Thoracic aorta (tissue), 2 donors: ENCODE measurements at regions not wholly inside any gene's neighbourhood (a gene's known extent, or its start where the extent isn't known, plus 50 kb on each side); places are given as distances from the start of the nearest gene placed in this dataset.

Source experiments
- ATAC-seq: fragments of 150-250 bp; one replicate; pipeline ENCODE4 v1.8.0; 2017; ENCODE audit warnings: low read depth; ENCODE audit not compliant: insufficient number of reproducible peaks, low FRiP score
- DNase-seq: peaks from one replicate; pipeline ENCODE4 v3.0.0-alpha.2; 2020; ENCODE audit warnings: low spot score
- H3K27ac ChIP-seq, 2 donors: fragments of 200-600 bp; sonication (generic); 1 replicate in 1 of 2; 2 replicates in 1 of 2; pipeline ENCODE4 v1.5.1; 2016; ENCODE audit warnings: mild to moderate bottlenecking in 2 of 2, moderate library complexity in 2 of 2
- H3K27me3 ChIP-seq: fragments of 200-600 bp; sonication (generic); replicated peaks from 2 replicates; pipeline ENCODE4 v1.6.0; 2016; ENCODE audit warnings: mild to moderate bottlenecking; ENCODE audit not compliant: insufficient read depth
- H3K36me3 ChIP-seq: fragments of 200-600 bp; sonication (generic); one replicate; pipeline ENCODE4 v1.5.1; 2016
- H3K4me1 ChIP-seq, 2 donors: fragments of 200-600 bp; sonication (generic); 1 replicate in 1 of 2; 2 replicates in 1 of 2; pipeline versions ENCODE4 v1.5.1 to v1.6.0; 2016; ENCODE audit warnings: low read depth in 2 of 2, mild to moderate bottlenecking in 1 of 2; ENCODE audit not compliant: control insufficient read depth in 1 of 2
- H3K4me3 ChIP-seq: fragments of 200-600 bp; sonication (generic); 2 replicates; pipeline ENCODE4 v1.5.1; 2016; ENCODE audit warnings: mild to moderate bottlenecking
- H3K9me3 ChIP-seq: fragments of 200-600 bp; sonication (generic); 2 replicates; pipeline ENCODE4 v1.5.1; 2016
- TF ChIP-seq, protein P1 (sequence below): fragments of 200-600 bp; sonication (generic); IDR thresholded peaks from one replicate; pipeline ENCODE4 v1.5.1; 2019; ENCODE audit warnings: antibody characterized with exemption

DNA sequence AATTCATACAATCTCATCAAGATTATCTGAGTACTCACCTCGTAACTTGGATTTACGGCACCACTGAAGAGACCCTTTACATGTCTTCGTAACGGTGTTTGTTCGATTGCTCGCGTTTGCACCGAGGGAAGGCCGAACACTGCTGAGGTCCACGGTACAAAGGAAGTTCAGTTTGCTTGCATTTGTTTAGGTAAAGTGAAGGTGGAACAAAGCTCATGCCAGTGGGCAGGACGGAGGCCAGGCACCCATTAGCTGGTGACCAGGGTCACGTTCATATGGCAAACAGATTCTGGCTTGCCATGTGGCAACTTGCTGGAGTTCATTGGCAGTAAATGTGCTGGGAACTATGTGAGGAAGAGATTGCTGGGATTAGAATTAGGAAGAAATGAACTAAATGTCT, 164.8 kb downstream of the MACROH2A1 start:
- Histone ChIP-seq H3K36me3 (no peaks in the 10 kb centered on the region), H3K4me3 (no peak overlapping the region), H3K4me1 (peaks cover 23 to 57% of the 10 kb centered on the region in 2 donors), H3K27me3 (no peaks in the 10 kb centered on the region), H3K9me3 (no peaks in the 10 kb centered on the region), H3K27ac (no peak overlapping the region)
- DNase-seq = no peak
- ATAC-seq = no peak
- TF ChIP-seq, protein P1, sequence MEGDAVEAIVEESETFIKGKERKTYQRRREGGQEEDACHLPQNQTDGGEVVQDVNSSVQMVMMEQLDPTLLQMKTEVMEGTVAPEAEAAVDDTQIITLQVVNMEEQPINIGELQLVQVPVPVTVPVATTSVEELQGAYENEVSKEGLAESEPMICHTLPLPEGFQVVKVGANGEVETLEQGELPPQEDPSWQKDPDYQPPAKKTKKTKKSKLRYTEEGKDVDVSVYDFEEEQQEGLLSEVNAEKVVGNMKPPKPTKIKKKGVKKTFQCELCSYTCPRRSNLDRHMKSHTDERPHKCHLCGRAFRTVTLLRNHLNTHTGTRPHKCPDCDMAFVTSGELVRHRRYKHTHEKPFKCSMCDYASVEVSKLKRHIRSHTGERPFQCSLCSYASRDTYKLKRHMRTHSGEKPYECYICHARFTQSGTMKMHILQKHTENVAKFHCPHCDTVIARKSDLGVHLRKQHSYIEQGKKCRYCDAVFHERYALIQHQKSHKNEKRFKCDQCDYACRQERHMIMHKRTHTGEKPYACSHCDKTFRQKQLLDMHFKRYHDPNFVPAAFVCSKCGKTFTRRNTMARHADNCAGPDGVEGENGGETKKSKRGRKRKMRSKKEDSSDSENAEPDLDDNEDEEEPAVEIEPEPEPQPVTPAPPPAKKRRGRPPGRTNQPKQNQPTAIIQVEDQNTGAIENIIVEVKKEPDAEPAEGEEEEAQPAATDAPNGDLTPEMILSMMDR = no peak

DNA sequence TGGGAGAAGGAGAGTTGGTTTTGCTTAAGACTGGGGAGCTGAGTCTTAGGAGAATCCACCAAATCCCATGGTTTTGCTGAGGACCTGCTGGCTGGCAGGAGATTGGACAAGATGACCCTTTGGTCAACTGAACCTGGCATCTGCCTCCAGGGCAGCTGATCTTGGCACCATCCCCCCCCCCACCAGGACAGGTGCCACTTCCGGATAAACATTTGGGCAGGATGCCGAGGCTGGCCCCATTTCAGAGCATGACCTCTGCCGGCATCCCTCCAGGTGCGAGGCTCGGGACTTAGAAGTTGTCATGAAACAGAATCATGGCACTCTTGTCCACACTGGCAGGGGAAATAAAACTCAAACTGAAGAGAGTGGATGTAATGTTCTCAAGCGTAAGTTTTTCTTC, 165.6 kb downstream of the MACROH2A1 start:
- no peaks in the 10 kb centered on the region for H3K9me3 ChIP-seq
- TF ChIP-seq, protein P1 = no peak
- ATAC-seq = no peak
- H3K27me3 ChIP-seq = no peaks in the 10 kb centered on the region
- no peaks in the 10 kb centered on the region for H3K36me3 ChIP-seq
- no peak overlapping the region for H3K4me3 ChIP-seq
- H3K27ac ChIP-seq = peak overlapping the region; percentile 18 to 54
- peaks cover 19 to 49% of the 10 kb centered on the region in 2 donors for H3K4me1 ChIP-seq
- no peak for DNase-seq

DNA sequence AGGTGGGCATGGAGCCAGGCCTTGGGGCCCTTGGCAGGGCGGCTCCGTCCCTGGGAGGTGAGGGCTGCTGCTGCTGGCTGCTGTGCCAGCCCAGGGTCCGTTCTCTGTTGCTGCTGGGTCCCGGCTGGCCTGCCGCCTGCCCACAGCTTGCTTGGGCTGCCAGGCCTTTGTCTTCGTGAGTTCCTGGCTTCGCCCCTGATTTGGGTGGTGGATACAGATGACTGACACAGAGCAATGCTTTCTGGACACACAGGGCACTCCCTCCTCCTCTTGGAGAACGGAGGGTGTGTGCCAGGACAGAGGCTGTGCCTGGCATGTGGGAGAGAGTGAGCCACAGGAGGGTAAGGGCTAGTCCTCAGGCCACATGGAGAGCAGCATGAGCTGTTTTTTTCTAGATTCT, 166.1 kb downstream of the MACROH2A1 start:
- no peak overlapping the region for H3K4me3 ChIP-seq
- TF ChIP-seq, protein P1 = no peak
- ATAC-seq (no peak), DNase-seq (no peak)
- H3K9me3 ChIP-seq = no peaks in the 10 kb centered on the region
- peak overlapping the region; percentile 18 to 54 for H3K27ac ChIP-seq
- peaks cover 19 to 44% of the 10 kb centered on the region in 2 donors for H3K4me1 ChIP-seq
- H3K27me3 ChIP-seq = no peaks in the 10 kb centered on the region
- no peaks in the 10 kb centered on the region for H3K36me3 ChIP-seq

DNA sequence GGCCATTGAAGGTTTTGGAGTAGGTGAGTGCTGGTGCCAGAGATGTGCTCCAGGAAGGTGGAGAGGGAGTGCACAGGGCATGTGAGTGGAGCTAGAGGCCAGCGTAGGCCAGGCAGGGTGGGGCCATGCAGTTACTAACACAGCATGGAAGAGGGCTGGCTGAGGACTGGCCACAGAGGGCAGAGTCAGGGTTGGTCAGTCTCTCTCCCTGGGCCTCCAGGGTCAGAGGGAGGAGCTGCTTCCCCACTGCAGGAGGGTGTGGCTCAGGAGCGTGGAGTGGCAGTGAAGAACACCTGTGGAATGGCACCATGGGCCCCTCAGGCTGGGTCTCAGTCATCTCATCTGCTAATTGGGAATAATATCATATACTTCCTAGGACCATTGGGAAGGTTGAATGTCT, 167.7 kb downstream of the MACROH2A1 start:
- TF ChIP-seq, protein P1 = no peak
- Histone ChIP-seq H3K27ac (peak overlapping the region; percentile 58 to 68), H3K4me3 (no peak overlapping the region), H3K9me3 (no peaks in the 10 kb centered on the region), H3K27me3 (no peaks in the 10 kb centered on the region), H3K4me1 (peaks cover 12 to 32% of the 10 kb centered on the region in 2 donors), H3K36me3 (no peaks in the 10 kb centered on the region)
- ATAC-seq (no peak), DNase-seq (no peak)

DNA sequence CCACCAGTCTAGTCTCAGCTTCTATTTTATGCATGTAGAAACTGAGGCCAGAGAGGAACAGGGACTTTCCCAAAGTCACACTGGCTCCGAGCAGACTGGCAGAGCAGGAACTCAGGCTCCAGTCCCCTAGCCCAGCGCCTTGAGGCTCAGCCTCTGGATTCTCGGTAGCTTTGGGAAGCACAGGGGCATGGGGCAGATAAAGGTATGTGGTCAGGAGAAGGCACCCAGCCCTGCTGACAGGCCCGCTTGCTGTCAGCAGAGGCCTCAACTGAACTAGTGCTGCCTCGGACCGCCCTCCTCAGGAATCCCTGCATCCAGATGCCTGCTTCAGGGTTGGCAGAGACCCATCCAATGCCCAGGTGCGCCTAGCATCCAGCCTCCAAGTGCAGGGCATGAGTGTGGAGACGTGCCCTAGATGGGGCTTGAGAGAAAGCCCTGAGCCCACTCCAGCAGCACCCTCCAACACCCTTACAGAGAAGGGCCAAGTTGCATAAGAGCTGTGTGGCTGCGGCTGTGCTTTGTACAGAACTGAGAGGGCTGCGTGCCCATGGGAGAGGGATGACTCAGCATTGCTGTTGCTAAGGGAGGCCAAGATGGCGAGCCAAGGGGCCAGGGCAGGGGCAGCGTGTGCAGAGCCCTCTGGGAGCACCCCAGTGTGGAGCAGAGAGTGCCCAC, 168.6 kb downstream of the MACROH2A1 start:
- DNase-seq = no peak
- H3K27me3 ChIP-seq = no peaks in the 10 kb centered on the region
- H3K4me3 ChIP-seq = no peak overlapping the region
- H3K36me3 ChIP-seq = no peaks in the 10 kb centered on the region
- H3K9me3 ChIP-seq = no peaks in the 10 kb centered on the region
- peak; percentile 48 for ATAC-seq
- peaks cover 12 to 38% of the 10 kb centered on the region in 2 donors for H3K4me1 ChIP-seq
- TF ChIP-seq, protein P1 = no peak
- H3K27ac ChIP-seq = peak overlapping the region; percentile 58 to 68
